OCI-LY7 (cell line): ENCODE measurements at regions not wholly inside any gene's neighbourhood (a gene's known extent, or its start where the extent isn't known, plus 50 kb on each side); places are given as distances from the start of the nearest gene placed in this dataset.

Experiments used
- EZH2phosphoT487 ChIP-seq: fragments of 200-600 bp; sonication (generic); IDR thresholded peaks from 2 replicates; pipeline ENCODE4 v1.6.1; 2018; ENCODE audit warnings: low read depth, borderline replicate concordance, mild to moderate bottlenecking, mixed run types, antibody characterized with exemption, low read length, moderate library complexity, mixed read lengths
- TF ChIP-seq, protein P1 (sequence below): fragments of 200-600 bp; sonication (generic); conservative IDR thresholded peaks from 2 replicates; pipeline ENCODE4 v1.5.1; 2014; ENCODE audit warnings: mild to moderate bottlenecking, antibody characterized with exemption, low read length, moderate library complexity, mixed read lengths

DNA sequence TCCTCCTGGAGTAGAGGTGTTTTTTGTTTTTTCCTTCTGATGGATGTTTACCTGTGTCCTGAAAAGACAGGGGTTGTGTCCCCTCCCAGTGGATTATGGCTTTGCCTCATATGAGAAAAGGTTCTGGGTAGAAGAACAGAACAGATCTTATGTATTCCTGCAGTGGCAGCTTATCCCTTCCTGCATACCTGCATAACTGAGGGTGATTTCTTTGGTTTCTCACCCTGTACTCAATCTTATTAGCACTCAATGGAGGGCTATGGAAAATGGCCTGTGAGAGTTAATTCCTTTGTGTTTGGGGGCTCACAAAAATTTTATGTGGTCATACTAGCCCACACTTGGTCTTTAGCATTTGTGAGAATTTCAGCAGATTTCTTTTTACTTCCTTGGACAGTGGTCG is 482.0 kb upstream of the ONECUT1 start:
- TF ChIP-seq, protein P1, sequence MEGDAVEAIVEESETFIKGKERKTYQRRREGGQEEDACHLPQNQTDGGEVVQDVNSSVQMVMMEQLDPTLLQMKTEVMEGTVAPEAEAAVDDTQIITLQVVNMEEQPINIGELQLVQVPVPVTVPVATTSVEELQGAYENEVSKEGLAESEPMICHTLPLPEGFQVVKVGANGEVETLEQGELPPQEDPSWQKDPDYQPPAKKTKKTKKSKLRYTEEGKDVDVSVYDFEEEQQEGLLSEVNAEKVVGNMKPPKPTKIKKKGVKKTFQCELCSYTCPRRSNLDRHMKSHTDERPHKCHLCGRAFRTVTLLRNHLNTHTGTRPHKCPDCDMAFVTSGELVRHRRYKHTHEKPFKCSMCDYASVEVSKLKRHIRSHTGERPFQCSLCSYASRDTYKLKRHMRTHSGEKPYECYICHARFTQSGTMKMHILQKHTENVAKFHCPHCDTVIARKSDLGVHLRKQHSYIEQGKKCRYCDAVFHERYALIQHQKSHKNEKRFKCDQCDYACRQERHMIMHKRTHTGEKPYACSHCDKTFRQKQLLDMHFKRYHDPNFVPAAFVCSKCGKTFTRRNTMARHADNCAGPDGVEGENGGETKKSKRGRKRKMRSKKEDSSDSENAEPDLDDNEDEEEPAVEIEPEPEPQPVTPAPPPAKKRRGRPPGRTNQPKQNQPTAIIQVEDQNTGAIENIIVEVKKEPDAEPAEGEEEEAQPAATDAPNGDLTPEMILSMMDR: no peak
- TF ChIP-seq EZH2phosphoT487: no peak
